ENCODE measurements at regions not wholly inside any gene's neighbourhood (a gene's known extent, or its start where the extent isn't known, plus 50 kb on each side); places are given as distances from the start of the nearest gene placed in this dataset.

- no peak for TF ChIP-seq POLR2A (IDR thresholded peaks at IDR 0.05; ENCODE audit: control extremely low read depth in 1 of 2, low read depth in 2 of 2, low read length in 2 of 2)
- TF ChIP-seq CTCF (IDR thresholded peaks at IDR 0.05; ENCODE audit: control extremely low read depth in 1 of 3, insufficient read depth in 1 of 3, low read depth in 1 of 3, low read length in 3 of 3): no peak
- no peak for TF ChIP-seq POLR2AphosphoS5 (IDR thresholded peaks at IDR 0.05; ENCODE audit: low read depth, low read length)
- TF ChIP-seq USF2 (IDR thresholded peaks at IDR 0.05; ENCODE audit: low read length): no peak
These were observed 529.5 kb downstream of the TMTC2 start for GRCh38 chr12:83216230-83216629.

Measured in H1 (cell line).